SK-N-SH (cell line): ENCODE measurements at regions not wholly inside any gene's neighbourhood (a gene's known extent, or its start where the extent isn't known, plus 50 kb on each side); places are given as distances from the start of the nearest gene placed in this dataset.

Source experiments
- CTCF ChIA-PET: fragments of 300-600, 350-600 bp; formaldehyde crosslinking; extraction: SDS; loops from one replicate; lab custom pipeline; 2021; lab: Yijun Ruan, JAX
- POLR2A ChIA-PET: fragments of 350-600 bp; sonication (Branson Sonifier 250); formaldehyde crosslinking; extraction: SDS; loops from one replicate; lab custom pipeline; 2020; ENCODE audit warnings: antibody characterized with exemption, inconsistent platforms; lab: Yijun Ruan, JAX
- DNase-seq: peaks from one replicate; pipeline ENCODE4 v3.0.0; 2012
- H2AFZ ChIP-seq: fragments of 200-600 bp; sonication (generic); 2 replicates; pipeline ENCODE4 v1.8.1; 2016; ENCODE audit warnings: antibody characterized with exemption, mild to moderate bottlenecking, low read depth
- H3F3A ChIP-seq: fragments of 200-600 bp; sonication (generic); replicated peaks from 2 replicates; pipeline ENCODE3; 2016; ENCODE audit warnings: antibody characterized with exemption, mild to moderate bottlenecking; ENCODE audit not compliant: insufficient read depth
- H3K27ac ChIP-seq, 2 experiments: fragments of 200-500 bp in 1 of 2; fragments of 200-600 bp in 1 of 2; sonication (Bioruptor generic) in 1 of 2; sonication (generic), shearing (Covaris generic) in 1 of 2; 2 replicates each; pipeline versions ENCODE4 v1.5.1 to v1.6.1; 2014 to 2016; ENCODE audit warnings: low read depth in 2 of 2, inconsistent platforms in 1 of 2, low read length in 1 of 2, mild to moderate bottlenecking in 1 of 2, mixed read lengths in 1 of 2
- H3K27me3 ChIP-seq: fragments of 200-600 bp; sonication (generic), shearing (Covaris generic); 2 replicates; pipeline ENCODE4 v1.6.1; 2016; ENCODE audit warnings: mixed run types; ENCODE audit not compliant: insufficient read depth
- H3K36me3 ChIP-seq, 2 experiments: fragments of 200-500 bp in 1 of 2; fragments of 200-600 bp in 1 of 2; sonication (Bioruptor generic) in 1 of 2; sonication (generic) in 1 of 2; replicated peaks in 1 of 2; 2 replicates each; pipeline versions ENCODE3 to v1.5.1; 2014 to 2016; ENCODE audit warnings: low read length in 1 of 2, mild to moderate bottlenecking in 1 of 2; ENCODE audit not compliant: insufficient read depth in 2 of 2, control insufficient read depth in 1 of 2
- H3K4me1 ChIP-seq, 2 experiments: fragments of 200-500 bp in 1 of 2; fragments of 200-600 bp in 1 of 2; sonication (Bioruptor generic) in 1 of 2; sonication (generic), shearing (Covaris generic) in 1 of 2; 2 replicates each; pipeline versions ENCODE4 v1.5.1 to v1.6.1; 2014 to 2016; ENCODE audit warnings: low read depth in 1 of 2, low read length in 1 of 2, mixed run types in 1 of 2; ENCODE audit not compliant: insufficient read depth in 2 of 2, control insufficient read depth in 1 of 2
- H3K4me2 ChIP-seq: fragments of 200-600 bp; sonication (generic), shearing (Covaris generic); 2 replicates; pipeline ENCODE4 v1.6.1; 2017; ENCODE audit warnings: mixed run types
- H3K4me3 ChIP-seq, 2 experiments: fragments of 200-500 bp in 1 of 2; fragments of 200-600 bp in 1 of 2; sonication (Bioruptor generic) in 1 of 2; sonication (generic), shearing (Covaris generic) in 1 of 2; 2 replicates each; pipeline versions ENCODE4 v1.5.1 to v1.8.1; 2014 to 2016; ENCODE audit warnings: low read depth in 2 of 2, inconsistent platforms in 1 of 2, low read length in 1 of 2, mild to moderate bottlenecking in 1 of 2, mixed read lengths in 1 of 2, moderate library complexity in 1 of 2
- H3K79me2 ChIP-seq: fragments of 200-600 bp; sonication (generic); 2 replicates; pipeline ENCODE4 v1.8.1; 2017; ENCODE audit warnings: mild to moderate bottlenecking; ENCODE audit not compliant: insufficient read depth
- H3K9ac ChIP-seq: fragments of 200-600 bp; sonication (generic); 2 replicates; pipeline ENCODE4 v1.6.1; 2017; ENCODE audit warnings: mixed run types
- H3K9me2 ChIP-seq: fragments of 200-600 bp; sonication (generic); 2 replicates; pipeline ENCODE4 v1.6.1; 2017; ENCODE audit warnings: mixed run types
- H3K9me3 ChIP-seq: fragments of 200-600 bp; sonication (generic); 2 replicates; pipeline ENCODE4 v1.6.1; 2017; ENCODE audit warnings: mixed run types, mild to moderate bottlenecking, moderate library complexity
- H4K20me1 ChIP-seq: fragments of 200-600 bp; sonication (generic); 2 replicates; pipeline ENCODE4 v1.6.1; 2017; ENCODE audit warnings: mild to moderate bottlenecking, mixed run types; ENCODE audit not compliant: insufficient read depth
- FOXM1 ChIP-seq: IDR thresholded peaks from 2 replicates; pipeline ENCODE4 v1.4.0; 2012; ENCODE audit warnings: low read depth, mild to moderate bottlenecking
- GABPA ChIP-seq: IDR thresholded peaks from 2 replicates; pipeline ENCODE4 v1.4.0; 2012; ENCODE audit warnings: low read depth, mild to moderate bottlenecking
- JUND ChIP-seq: IDR thresholded peaks from 2 replicates; pipeline ENCODE4 v1.4.0; 2012
- MEF2A ChIP-seq: IDR thresholded peaks from 2 replicates; pipeline ENCODE4 v1.4.0; 2012; ENCODE audit warnings: low read depth, borderline replicate concordance
- MXI1 ChIP-seq: IDR thresholded peaks from 2 replicates; pipeline ENCODE4 v1.6.1; 2012; ENCODE audit warnings: mild to moderate bottlenecking, low read depth, low read length, improper control_type of control experiment
- NFIC ChIP-seq: IDR thresholded peaks from 2 replicates; pipeline ENCODE4 v1.4.0; 2012; ENCODE audit warnings: borderline replicate concordance
- POLR2AphosphoS5 ChIP-seq: IDR thresholded peaks from 2 replicates; pipeline ENCODE4 v1.6.1; 2012; ENCODE audit warnings: low read depth, low read length
- RAD21 ChIP-seq: IDR thresholded peaks from 2 replicates; pipeline ENCODE4 v1.6.1; 2012; ENCODE audit warnings: mild to moderate bottlenecking, low read length
- RCOR1 ChIP-seq: fragments of 150-350 bp; IDR thresholded peaks from 2 replicates; pipeline ENCODE4 v1.6.1; 2017; ENCODE audit warnings: antibody characterized with exemption, low read length
- RFX5 ChIP-seq: IDR thresholded peaks from 2 replicates; pipeline ENCODE4 v1.6.1; 2012; ENCODE audit warnings: mild to moderate bottlenecking, improper control_type of control experiment, low read length
- SIN3A ChIP-seq: IDR thresholded peaks from 2 replicates; pipeline ENCODE4 v1.6.1; 2012; ENCODE audit warnings: low read depth, mild to moderate bottlenecking, low read length, moderate library complexity, borderline replicate concordance
- TAF1 ChIP-seq: IDR thresholded peaks from 2 replicates; pipeline ENCODE4 v1.6.1; 2012; ENCODE audit warnings: low read depth, mild to moderate bottlenecking, low read length, moderate library complexity, borderline replicate concordance
- TCF12 ChIP-seq: IDR thresholded peaks from 2 replicates; pipeline ENCODE4 v1.4.0; 2012
- WGBS: methylation state at CpG from one replicate; pipeline ENCODE4 v1.1.6; 2017; ENCODE audit warnings: low lambda C conversion rate; 5-methylcytosine and 5-hydroxymethylcytosine counted together
- TF ChIP-seq, protein P1 (sequence below): IDR thresholded peaks from 2 replicates; pipeline ENCODE4 v1.4.0; 2012; ENCODE audit warnings: low read depth
- TF ChIP-seq, protein P2 (sequence below): IDR thresholded peaks from 2 replicates; pipeline ENCODE4 v1.6.1; 2012; ENCODE audit warnings: mild to moderate bottlenecking, low read depth, low read length, moderate library complexity
- TF ChIP-seq, protein P3 (sequence below): fragments of 150-350 bp; IDR thresholded peaks from 2 replicates; pipeline ENCODE4 v1.6.1; 2017; ENCODE audit warnings: antibody characterized with exemption, low read length, low read depth, borderline replicate concordance
- TF ChIP-seq, protein P4 (sequence below): fragments of 150-350 bp; IDR thresholded peaks from 2 replicates; pipeline ENCODE4 v1.6.1; 2016; ENCODE audit warnings: mild to moderate bottlenecking, low read depth, low read length
- TF ChIP-seq, protein P5 (sequence below): fragments of 200-600 bp; sonication (generic); IDR thresholded peaks from 2 replicates; pipeline ENCODE4 v1.6.1; 2017; ENCODE audit warnings: antibody characterized with exemption, mild to moderate bottlenecking, moderate library complexity

DNA sequence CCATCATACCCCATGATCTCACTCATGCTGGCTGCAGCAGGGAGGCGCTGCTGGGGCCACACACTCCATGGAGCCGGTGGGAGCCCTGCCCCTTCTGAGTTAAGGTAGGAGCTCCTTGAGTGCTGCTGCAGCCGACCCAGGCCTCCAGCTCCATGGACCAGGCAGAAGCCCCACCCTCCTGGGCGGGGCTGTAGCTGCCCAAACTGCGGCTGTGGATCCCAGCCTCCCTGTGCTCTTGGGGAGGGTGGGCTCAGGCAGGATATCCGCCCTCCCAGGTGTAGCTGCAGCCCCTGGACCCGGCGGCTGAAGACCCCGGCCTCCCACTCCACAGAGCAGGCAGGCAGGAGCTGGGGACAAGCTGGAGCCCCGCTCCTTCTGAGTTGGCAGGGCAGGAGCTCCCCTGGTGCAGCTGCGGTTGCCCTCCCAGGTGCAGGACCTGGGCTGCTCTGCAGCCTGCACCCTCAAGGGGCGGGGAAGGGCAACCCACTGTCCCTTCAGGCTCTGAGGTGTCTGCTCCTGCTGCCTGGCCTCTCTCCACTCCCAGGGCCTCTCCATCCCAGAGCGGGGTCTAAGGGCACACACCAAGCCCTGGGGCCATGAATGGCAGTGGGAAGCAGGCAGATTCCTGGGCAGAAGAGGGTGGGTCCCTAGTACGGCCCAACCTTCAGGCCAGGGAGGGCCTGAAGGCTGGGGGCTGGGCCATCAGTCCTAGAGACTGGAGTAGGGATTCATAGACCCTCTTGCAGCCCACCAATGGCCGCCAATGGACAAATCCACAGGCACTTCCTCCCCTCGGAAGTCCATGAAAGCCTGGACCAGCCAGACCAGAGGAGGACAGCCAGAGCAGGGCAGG, 466.1 kb downstream of the DTHD1 start:
- Histone ChIP-seq H4K20me1 (no peaks in the 10 kb centered on the region), H3K9me2 (no peaks in the 10 kb centered on the region), H3K9me3 (no peaks in the 10 kb centered on the region), H2AFZ (no peak overlapping the region), H3K27me3 (no peaks in the 10 kb centered on the region)
- POLR2A ChIA-PET = no interaction called here
- no peak for TF ChIP-seq RFX5
- TF ChIP-seq, protein P1, sequence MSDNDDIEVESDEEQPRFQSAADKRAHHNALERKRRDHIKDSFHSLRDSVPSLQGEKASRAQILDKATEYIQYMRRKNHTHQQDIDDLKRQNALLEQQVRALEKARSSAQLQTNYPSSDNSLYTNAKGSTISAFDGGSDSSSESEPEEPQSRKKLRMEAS = no peak
- TF ChIP-seq, protein P2, sequence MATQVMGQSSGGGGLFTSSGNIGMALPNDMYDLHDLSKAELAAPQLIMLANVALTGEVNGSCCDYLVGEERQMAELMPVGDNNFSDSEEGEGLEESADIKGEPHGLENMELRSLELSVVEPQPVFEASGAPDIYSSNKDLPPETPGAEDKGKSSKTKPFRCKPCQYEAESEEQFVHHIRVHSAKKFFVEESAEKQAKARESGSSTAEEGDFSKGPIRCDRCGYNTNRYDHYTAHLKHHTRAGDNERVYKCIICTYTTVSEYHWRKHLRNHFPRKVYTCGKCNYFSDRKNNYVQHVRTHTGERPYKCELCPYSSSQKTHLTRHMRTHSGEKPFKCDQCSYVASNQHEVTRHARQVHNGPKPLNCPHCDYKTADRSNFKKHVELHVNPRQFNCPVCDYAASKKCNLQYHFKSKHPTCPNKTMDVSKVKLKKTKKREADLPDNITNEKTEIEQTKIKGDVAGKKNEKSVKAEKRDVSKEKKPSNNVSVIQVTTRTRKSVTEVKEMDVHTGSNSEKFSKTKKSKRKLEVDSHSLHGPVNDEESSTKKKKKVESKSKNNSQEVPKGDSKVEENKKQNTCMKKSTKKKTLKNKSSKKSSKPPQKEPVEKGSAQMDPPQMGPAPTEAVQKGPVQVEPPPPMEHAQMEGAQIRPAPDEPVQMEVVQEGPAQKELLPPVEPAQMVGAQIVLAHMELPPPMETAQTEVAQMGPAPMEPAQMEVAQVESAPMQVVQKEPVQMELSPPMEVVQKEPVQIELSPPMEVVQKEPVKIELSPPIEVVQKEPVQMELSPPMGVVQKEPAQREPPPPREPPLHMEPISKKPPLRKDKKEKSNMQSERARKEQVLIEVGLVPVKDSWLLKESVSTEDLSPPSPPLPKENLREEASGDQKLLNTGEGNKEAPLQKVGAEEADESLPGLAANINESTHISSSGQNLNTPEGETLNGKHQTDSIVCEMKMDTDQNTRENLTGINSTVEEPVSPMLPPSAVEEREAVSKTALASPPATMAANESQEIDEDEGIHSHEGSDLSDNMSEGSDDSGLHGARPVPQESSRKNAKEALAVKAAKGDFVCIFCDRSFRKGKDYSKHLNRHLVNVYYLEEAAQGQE = no peak
- TF ChIP-seq, protein P3, sequence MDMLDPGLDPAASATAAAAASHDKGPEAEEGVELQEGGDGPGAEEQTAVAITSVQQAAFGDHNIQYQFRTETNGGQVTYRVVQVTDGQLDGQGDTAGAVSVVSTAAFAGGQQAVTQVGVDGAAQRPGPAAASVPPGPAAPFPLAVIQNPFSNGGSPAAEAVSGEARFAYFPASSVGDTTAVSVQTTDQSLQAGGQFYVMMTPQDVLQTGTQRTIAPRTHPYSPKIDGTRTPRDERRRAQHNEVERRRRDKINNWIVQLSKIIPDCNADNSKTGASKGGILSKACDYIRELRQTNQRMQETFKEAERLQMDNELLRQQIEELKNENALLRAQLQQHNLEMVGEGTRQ = no peak
- TF ChIP-seq FOXM1 = no peak
- TF ChIP-seq RCOR1 = no peak
- TF ChIP-seq TCF12 = no peak
- no peak for TF ChIP-seq MEF2A
- TF ChIP-seq GABPA = no peak
- TF ChIP-seq, protein P4, sequence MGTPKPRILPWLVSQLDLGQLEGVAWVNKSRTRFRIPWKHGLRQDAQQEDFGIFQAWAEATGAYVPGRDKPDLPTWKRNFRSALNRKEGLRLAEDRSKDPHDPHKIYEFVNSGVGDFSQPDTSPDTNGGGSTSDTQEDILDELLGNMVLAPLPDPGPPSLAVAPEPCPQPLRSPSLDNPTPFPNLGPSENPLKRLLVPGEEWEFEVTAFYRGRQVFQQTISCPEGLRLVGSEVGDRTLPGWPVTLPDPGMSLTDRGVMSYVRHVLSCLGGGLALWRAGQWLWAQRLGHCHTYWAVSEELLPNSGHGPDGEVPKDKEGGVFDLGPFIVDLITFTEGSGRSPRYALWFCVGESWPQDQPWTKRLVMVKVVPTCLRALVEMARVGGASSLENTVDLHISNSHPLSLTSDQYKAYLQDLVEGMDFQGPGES = no peak
- no peak for TF ChIP-seq RAD21
- no peak for TF ChIP-seq SIN3A
- no peak for TF ChIP-seq MXI1
- TF ChIP-seq JUND = no peak
- TF ChIP-seq POLR2AphosphoS5 = no peak
- no peak for TF ChIP-seq TAF1
- TF ChIP-seq, protein P5, sequence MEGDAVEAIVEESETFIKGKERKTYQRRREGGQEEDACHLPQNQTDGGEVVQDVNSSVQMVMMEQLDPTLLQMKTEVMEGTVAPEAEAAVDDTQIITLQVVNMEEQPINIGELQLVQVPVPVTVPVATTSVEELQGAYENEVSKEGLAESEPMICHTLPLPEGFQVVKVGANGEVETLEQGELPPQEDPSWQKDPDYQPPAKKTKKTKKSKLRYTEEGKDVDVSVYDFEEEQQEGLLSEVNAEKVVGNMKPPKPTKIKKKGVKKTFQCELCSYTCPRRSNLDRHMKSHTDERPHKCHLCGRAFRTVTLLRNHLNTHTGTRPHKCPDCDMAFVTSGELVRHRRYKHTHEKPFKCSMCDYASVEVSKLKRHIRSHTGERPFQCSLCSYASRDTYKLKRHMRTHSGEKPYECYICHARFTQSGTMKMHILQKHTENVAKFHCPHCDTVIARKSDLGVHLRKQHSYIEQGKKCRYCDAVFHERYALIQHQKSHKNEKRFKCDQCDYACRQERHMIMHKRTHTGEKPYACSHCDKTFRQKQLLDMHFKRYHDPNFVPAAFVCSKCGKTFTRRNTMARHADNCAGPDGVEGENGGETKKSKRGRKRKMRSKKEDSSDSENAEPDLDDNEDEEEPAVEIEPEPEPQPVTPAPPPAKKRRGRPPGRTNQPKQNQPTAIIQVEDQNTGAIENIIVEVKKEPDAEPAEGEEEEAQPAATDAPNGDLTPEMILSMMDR = no peak
- TF ChIP-seq NFIC = no peak
- TF ChIP-seq, all 33 proteins: peak for 0
- Histone ChIP-seq H3K79me2 (no peaks in the 10 kb centered on the region), H3F3A (no peaks in the 10 kb centered on the region), H3K4me2 (no peak overlapping the region), H3K36me3 (no peaks in the 10 kb centered on the region), H3K27ac (no peak overlapping the region), H3K4me1 (no peaks in the 10 kb centered on the region), H3K4me3 (no peak overlapping the region), H3K9ac (no peak overlapping the region)
- CTCF ChIA-PET = no interaction called here
- no peak for DNase-seq
- WGBS = 0% methylated on average over 4 of the region's 16 CpGs
